ENCODE measurements at regions not wholly inside any gene's neighbourhood (a gene's known extent, or its start where the extent isn't known, plus 50 kb on each side); places are given as distances from the start of the nearest gene placed in this dataset.

DNA sequence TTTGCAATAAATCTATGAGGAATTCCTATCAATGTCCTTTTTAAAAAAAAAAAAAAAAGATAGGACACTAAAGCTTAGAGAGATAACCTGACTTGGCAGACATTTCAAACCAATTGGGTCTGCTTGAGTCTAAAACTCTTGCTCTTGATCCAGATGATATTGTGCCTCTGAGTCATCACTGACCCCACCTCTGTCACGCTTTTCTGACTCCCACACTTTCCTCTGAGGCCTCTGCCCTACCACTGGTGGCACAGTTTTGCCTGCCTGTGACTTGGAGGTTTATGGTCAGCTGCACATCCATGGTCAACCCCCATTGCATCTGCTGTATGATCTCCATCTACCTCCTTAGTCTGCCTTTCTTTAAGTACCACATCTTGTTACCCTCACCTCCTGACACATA is 328.7 kb downstream of the SPRY2 start:
- no peaks in the 10 kb centered on the region for H3K4me1 Mint-ChIP-seq
- DNase-seq (ENCODE audit: low spot score) (no peak), ATAC-seq (no peak)
- H3K27me3 Mint-ChIP-seq (ENCODE audit: insufficient read depth, low read depth, poor library complexity): peaks cover 1% of the 10 kb centered on the region
- Histone ChIP-seq H3K36me3 (ENCODE audit: insufficient read depth) (no peaks in the 10 kb centered on the region), H3K4me2 (no peak overlapping the region), H3K4me3 (no peak overlapping the region), H3F3A (replicated peaks; ENCODE audit: low read depth) (no peaks in the 10 kb centered on the region), H3K79me2 (replicated peaks; ENCODE audit: insufficient read depth) (no peaks in the 10 kb centered on the region), H2AFZ (0 out of 2 replicates have a peak overlapping the region, but pooled peaks have one; percentile 30), H3K9me2 (ENCODE audit: insufficient read depth) (peaks cover 7% of the 10 kb centered on the region), H3K27ac (ENCODE audit: low read depth) (no peak overlapping the region), H3K27me3 (ENCODE audit: insufficient read depth) (no peaks in the 10 kb centered on the region), H4K20me1 (replicated peaks; ENCODE audit: insufficient read depth) (no peaks in the 10 kb centered on the region), H3K4me1 (ENCODE audit: insufficient read depth) (no peaks in the 10 kb centered on the region)
- H3K9me3 Mint-ChIP-seq: no peaks in the 10 kb centered on the region; the same call in 2 of the 3 replicates
- no peak overlapping the region for H3K27ac Mint-ChIP-seq
- no peak overlapping the region for H3K4me3 Mint-ChIP-seq
- TF ChIP-seq, protein P1, sequence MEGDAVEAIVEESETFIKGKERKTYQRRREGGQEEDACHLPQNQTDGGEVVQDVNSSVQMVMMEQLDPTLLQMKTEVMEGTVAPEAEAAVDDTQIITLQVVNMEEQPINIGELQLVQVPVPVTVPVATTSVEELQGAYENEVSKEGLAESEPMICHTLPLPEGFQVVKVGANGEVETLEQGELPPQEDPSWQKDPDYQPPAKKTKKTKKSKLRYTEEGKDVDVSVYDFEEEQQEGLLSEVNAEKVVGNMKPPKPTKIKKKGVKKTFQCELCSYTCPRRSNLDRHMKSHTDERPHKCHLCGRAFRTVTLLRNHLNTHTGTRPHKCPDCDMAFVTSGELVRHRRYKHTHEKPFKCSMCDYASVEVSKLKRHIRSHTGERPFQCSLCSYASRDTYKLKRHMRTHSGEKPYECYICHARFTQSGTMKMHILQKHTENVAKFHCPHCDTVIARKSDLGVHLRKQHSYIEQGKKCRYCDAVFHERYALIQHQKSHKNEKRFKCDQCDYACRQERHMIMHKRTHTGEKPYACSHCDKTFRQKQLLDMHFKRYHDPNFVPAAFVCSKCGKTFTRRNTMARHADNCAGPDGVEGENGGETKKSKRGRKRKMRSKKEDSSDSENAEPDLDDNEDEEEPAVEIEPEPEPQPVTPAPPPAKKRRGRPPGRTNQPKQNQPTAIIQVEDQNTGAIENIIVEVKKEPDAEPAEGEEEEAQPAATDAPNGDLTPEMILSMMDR (conservative IDR thresholded peaks at IDR 0.05; ENCODE audit: low read depth in 2 of 2): no peak
- TF ChIP-seq POLR2AphosphoS5 (IDR thresholded peaks at IDR 0.05; ENCODE audit: low read depth) (no peak), JUNB (IDR thresholded peaks at IDR 0.05; ENCODE audit: unreplicated experiment) (no peak), EZH2 (IDR thresholded peaks at IDR 0.05; ENCODE audit: low read depth, unreplicated experiment) (no peak), EZH2phosphoT487 (IDR thresholded peaks at IDR 0.05; ENCODE audit: unreplicated experiment) (no peak), ZNF114 (CRISPR knock-in tag; IDR thresholded peaks at IDR 0.05) (no peak), ZNF331 (CRISPR knock-in tag; IDR thresholded peaks at IDR 0.05; ENCODE audit: low read depth) (no peak), CREB1 (CRISPR knock-in tag; IDR thresholded peaks at IDR 0.05; ENCODE audit: low read depth) (no peak), NANOG (IDR thresholded peaks at IDR 0.05; ENCODE audit: borderline replicate concordance) (no peak), STAT1 (IDR thresholded peaks at IDR 0.05; ENCODE audit: unreplicated experiment) (no peak)
- TF ChIP-seq, protein P2, sequence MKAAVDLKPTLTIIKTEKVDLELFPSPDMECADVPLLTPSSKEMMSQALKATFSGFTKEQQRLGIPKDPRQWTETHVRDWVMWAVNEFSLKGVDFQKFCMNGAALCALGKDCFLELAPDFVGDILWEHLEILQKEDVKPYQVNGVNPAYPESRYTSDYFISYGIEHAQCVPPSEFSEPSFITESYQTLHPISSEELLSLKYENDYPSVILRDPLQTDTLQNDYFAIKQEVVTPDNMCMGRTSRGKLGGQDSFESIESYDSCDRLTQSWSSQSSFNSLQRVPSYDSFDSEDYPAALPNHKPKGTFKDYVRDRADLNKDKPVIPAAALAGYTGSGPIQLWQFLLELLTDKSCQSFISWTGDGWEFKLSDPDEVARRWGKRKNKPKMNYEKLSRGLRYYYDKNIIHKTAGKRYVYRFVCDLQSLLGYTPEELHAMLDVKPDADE (IDR thresholded peaks at IDR 0.05): no peak
- TF ChIP-seq, protein P3, sequence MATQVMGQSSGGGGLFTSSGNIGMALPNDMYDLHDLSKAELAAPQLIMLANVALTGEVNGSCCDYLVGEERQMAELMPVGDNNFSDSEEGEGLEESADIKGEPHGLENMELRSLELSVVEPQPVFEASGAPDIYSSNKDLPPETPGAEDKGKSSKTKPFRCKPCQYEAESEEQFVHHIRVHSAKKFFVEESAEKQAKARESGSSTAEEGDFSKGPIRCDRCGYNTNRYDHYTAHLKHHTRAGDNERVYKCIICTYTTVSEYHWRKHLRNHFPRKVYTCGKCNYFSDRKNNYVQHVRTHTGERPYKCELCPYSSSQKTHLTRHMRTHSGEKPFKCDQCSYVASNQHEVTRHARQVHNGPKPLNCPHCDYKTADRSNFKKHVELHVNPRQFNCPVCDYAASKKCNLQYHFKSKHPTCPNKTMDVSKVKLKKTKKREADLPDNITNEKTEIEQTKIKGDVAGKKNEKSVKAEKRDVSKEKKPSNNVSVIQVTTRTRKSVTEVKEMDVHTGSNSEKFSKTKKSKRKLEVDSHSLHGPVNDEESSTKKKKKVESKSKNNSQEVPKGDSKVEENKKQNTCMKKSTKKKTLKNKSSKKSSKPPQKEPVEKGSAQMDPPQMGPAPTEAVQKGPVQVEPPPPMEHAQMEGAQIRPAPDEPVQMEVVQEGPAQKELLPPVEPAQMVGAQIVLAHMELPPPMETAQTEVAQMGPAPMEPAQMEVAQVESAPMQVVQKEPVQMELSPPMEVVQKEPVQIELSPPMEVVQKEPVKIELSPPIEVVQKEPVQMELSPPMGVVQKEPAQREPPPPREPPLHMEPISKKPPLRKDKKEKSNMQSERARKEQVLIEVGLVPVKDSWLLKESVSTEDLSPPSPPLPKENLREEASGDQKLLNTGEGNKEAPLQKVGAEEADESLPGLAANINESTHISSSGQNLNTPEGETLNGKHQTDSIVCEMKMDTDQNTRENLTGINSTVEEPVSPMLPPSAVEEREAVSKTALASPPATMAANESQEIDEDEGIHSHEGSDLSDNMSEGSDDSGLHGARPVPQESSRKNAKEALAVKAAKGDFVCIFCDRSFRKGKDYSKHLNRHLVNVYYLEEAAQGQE (IDR thresholded peaks at IDR 0.05; ENCODE audit: unreplicated experiment): no peak
- TF ChIP-seq, protein P4, sequence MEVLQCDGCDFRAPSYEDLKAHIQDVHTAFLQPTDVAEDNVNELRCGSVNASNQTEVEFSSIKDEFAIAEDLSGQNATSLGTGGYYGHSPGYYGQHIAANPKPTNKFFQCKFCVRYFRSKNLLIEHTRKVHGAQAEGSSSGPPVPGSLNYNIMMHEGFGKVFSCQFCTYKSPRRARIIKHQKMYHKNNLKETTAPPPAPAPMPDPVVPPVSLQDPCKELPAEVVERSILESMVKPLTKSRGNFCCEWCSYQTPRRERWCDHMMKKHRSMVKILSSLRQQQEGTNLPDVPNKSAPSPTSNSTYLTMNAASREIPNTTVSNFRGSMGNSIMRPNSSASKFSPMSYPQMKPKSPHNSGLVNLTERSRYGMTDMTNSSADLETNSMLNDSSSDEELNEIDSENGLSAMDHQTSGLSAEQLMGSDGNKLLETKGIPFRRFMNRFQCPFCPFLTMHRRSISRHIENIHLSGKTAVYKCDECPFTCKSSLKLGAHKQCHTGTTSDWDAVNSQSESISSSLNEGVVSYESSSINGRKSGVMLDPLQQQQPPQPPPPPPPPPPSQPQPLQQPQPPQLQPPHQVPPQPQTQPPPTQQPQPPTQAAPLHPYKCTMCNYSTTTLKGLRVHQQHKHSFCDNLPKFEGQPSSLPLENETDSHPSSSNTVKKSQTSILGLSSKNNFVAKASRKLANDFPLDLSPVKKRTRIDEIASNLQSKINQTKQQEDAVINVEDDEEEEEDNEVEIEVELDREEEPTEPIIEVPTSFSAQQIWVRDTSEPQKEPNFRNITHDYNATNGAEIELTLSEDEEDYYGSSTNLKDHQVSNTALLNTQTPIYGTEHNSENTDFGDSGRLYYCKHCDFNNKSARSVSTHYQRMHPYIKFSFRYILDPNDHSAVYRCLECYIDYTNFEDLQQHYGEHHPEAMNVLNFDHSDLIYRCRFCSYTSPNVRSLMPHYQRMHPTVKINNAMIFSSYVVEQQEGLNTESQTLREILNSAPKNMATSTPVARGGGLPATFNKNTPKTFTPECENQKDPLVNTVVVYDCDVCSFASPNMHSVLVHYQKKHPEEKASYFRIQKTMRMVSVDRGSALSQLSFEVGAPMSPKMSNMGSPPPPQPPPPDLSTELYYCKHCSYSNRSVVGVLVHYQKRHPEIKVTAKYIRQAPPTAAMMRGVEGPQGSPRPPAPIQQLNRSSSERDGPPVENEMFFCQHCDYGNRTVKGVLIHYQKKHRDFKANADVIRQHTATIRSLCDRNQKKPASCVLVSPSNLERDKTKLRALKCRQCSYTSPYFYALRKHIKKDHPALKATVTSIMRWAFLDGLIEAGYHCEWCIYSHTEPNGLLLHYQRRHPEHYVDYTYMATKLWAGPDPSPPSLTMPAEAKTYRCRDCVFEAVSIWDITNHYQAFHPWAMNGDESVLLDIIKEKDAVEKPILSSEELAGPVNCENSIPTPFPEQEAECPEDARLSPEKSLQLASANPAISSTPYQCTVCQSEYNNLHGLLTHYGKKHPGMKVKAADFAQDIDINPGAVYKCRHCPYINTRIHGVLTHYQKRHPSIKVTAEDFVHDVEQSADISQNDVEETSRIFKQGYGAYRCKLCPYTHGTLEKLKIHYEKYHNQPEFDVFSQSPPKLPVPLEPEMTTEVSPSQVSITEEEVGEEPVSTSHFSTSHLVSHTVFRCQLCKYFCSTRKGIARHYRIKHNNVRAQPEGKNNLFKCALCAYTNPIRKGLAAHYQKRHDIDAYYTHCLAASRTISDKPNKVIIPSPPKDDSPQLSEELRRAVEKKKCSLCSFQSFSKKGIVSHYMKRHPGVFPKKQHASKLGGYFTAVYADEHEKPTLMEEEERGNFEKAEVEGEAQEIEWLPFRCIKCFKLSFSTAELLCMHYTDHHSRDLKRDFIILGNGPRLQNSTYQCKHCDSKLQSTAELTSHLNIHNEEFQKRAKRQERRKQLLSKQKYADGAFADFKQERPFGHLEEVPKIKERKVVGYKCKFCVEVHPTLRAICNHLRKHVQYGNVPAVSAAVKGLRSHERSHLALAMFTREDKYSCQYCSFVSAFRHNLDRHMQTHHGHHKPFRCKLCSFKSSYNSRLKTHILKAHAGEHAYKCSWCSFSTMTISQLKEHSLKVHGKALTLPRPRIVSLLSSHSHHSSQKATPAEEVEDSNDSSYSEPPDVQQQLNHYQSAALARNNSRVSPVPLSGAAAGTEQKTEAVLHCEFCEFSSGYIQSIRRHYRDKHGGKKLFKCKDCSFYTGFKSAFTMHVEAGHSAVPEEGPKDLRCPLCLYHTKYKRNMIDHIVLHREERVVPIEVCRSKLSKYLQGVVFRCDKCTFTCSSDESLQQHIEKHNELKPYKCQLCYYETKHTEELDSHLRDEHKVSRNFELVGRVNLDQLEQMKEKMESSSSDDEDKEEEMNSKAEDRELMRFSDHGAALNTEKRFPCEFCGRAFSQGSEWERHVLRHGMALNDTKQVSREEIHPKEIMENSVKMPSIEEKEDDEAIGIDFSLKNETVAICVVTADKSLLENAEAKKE (CRISPR knock-in tag; IDR thresholded peaks at IDR 0.05): no peak
- no peaks in the 10 kb centered on the region; the same call in 2 of the 3 replicates for H3K36me3 Mint-ChIP-seq (ENCODE audit: low read depth)

Data from GM23338 (cell line).